ENCODE measurements at regions not wholly inside any gene's neighbourhood (a gene's known extent, or its start where the extent isn't known, plus 50 kb on each side); places are given as distances from the start of the nearest gene placed in this dataset.

- no peak for DNase-seq
Measured at GRCh38 chr12:84807249-84807648, 105.3 kb downstream of the SLC6A15 start.

GRCh38 chr12:84805474-84805858 lies 107.1 kb downstream of the SLC6A15 start:
- no peak for DNase-seq

- no peak for DNase-seq
Measured at GRCh38 chr12:84804691-84805473, 107.7 kb downstream of the SLC6A15 start.

GRCh38 chr12:84803661-84804060 lies 108.9 kb downstream of the SLC6A15 start:
- no peak for DNase-seq

- DNase-seq: no peak
Measured at GRCh38 chr12:84802161-84802560, 110.4 kb downstream of the SLC6A15 start.

GRCh38 chr12:84793558-84794367 lies 118.8 kb downstream of the SLC6A15 start:
- no peak for DNase-seq

- no peak for DNase-seq
Measured at GRCh38 chr12:84791444-84791843, 121.2 kb downstream of the SLC6A15 start.

GRCh38 chr12:84789184-84789583 lies 123.4 kb downstream of the SLC6A15 start:
- no peak for DNase-seq

- DNase-seq: no peak
Measured at GRCh38 chr12:84787253-84787652, 125.3 kb downstream of the SLC6A15 start.

GRCh38 chr12:84786622-84787021 lies 126.0 kb downstream of the SLC6A15 start:
- no peak for DNase-seq

GRCh38 chr12:84785951-84786350 lies 126.6 kb downstream of the SLC6A15 start:
- DNase-seq: no peak

GRCh38 chr12:84785281-84785680 lies 127.3 kb downstream of the SLC6A15 start:
- no peak for DNase-seq

GRCh38 chr12:84779169-84779568 lies 133.4 kb downstream of the SLC6A15 start:
- DNase-seq: no peak

- no peak for DNase-seq
Measured at GRCh38 chr12:84772281-84772680, 140.3 kb downstream of the SLC6A15 start.

GRCh38 chr12:84767079-84767478 lies 145.5 kb downstream of the SLC6A15 start:
- no peak for DNase-seq

- DNase-seq: no peak
Measured at GRCh38 chr12:84766375-84766774, 146.2 kb downstream of the SLC6A15 start.

GRCh38 chr12:84764001-84764400 lies 148.6 kb downstream of the SLC6A15 start:
- no peak for DNase-seq

- peak; percentile 34 for DNase-seq
Measured at GRCh38 chr12:84763107-84763506, 149.5 kb downstream of the SLC6A15 start.

- no peak for DNase-seq
Measured at GRCh38 chr12:84760091-84760865, 152.3 kb downstream of the SLC6A15 start.

GRCh38 chr12:84757978-84758377 lies 154.6 kb downstream of the SLC6A15 start:
- no peak for DNase-seq

GRCh38 chr12:84756961-84757360 lies 155.6 kb downstream of the SLC6A15 start:
- DNase-seq: no peak

GRCh38 chr12:84745127-84745526 lies 167.5 kb downstream of the SLC6A15 start:
- no peak for DNase-seq

- DNase-seq: peak; percentile 72
Measured at GRCh38 chr12:84741692-84742091, 170.9 kb downstream of the SLC6A15 start.

Data from left hindlimb (tissue), 1 donor.